HG03520 (cell line): ENCODE measurements at regions not wholly inside any gene's neighbourhood (a gene's known extent, or its start where the extent isn't known, plus 50 kb on each side); places are given as distances from the start of the nearest gene placed in this dataset.

Experiments used
- ATAC-seq: cut with Tn5 transposase; IDR thresholded peaks from one replicate; pipeline ENCODE4 v1.9.1; 2021; ENCODE audit warnings: mild to moderate bottlenecking, moderate library complexity; ENCODE audit not compliant: unreplicated experiment

DNA sequence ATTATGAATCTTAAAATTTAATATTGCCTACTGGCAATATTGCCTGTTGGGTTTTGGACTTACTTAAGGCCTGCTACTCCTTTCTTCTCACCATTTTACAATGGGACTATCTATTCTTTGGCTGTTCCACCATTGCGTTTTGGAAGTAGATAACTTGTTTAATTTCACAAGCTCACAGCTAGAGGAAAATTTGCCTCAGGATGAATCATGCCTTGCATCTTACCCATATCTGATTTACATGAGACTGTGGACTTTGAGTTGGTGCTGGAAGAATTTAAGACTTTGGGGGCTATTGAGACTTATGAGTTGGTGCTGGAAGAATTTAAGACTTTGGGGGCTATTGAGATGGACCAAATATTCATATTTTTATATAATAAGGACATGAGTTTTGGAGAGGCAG lies 662.6 kb downstream of the METTL15 start:
- no peak for ATAC-seq

DNA sequence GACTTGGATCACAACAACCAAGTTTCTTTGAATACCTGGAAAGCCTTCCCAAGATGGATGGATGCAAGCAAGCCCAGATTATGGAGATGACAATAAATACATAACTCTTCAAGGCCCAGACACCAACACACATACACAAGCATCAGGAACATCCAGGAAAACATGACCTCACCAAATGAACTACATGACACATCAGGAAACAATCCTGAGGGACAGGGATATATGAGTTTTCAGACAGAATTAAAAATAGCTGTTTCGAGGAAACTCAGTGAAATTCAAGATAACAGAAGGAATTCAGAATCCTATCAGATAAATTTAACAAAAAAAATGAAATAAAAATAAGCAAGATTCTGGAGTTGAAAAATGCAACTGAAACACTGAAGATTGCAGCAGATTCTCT lies 659.4 kb downstream of the METTL15 start:
- ATAC-seq: no peak

DNA sequence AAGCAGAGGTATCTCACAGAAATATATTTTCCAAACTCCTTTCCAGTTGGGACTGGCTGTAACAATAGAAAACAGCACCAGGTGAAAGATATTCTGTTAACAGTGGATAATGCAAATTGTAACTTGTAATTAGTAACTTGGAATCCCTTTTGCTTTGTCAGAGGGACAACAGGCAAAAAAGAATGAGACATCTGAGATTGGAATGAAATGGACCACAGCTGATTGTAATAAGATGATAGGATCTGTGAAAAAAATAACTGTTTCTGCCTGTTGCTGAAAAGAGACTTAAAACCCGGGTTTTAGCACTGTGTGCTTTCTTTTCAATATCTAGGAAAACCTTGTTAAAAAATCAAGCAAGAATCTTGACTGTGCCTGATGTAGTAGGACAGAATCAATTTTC lies 655.7 kb downstream of the METTL15 start:
- no peak for ATAC-seq

DNA sequence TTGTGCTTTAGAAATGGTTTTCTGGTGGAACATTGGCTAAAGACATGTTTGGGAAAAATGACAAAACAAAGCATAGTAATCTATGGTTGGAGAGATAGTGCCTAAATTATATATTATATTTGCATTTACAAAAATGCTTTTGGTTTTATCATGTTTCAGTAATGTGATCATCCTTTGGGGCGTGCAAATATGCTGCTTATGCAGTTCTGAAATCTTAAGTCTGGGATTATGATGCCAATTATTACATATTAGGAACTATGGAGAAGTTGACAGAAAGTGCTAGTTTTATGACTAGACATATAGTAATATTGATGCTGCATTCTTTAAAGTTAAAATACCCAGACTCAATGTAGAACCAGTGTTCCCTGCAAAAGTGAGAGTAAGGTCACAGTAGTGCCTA lies 655.0 kb downstream of the METTL15 start:
- no peak for ATAC-seq

DNA sequence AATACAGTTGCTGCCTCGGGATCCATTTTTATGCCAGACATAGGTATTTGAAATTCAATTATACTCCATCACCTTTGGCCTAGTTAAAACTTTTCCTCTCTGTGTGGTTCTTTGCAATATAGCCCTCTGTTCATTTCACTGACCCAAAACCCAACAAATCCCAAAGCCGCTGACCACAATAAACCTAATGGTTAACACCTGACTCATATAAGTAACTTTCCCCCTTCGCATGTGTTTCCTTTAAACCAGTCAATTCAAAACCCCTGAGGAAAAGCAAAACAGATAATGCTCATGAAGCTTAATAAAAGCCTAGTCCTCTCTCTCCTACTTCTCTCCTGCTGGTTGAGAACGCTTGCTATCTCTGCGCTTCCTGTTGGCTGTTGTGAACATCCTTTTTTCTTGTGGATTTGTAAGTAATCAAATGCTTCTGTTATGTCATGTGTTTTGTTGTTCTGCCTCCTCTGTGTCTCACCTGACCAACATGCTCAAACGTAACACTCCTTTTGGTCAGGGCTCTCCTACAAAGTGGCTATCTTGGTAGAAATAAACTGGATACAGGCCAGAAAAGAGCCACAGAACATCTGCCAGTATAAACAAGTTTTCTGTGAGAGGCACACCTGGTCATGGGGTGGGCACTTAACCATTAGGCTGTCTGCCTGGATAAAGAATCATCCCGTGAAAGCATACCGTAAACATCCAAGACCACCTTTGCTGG lies 652.6 kb downstream of the METTL15 start:
- no peak for ATAC-seq

DNA sequence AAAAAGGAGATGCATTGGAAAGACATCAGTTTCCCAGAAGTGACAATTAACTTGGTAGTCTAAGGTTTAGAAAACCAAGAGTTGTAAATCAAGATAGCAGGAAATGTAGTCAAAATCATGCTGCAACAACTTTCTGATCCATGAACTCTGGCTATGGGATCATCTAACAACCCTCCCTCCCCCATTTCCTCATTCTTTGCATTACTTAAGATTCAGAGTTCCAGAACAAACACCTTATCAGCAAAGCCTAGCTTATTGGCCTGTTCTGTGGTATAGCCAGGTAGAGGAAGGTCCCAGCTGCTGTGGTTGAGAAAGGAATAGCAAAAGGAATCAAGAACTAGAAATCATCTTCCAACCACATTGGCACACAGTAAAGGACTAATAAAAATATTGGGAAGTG lies 651.1 kb downstream of the METTL15 start:
- ATAC-seq: no peak

DNA sequence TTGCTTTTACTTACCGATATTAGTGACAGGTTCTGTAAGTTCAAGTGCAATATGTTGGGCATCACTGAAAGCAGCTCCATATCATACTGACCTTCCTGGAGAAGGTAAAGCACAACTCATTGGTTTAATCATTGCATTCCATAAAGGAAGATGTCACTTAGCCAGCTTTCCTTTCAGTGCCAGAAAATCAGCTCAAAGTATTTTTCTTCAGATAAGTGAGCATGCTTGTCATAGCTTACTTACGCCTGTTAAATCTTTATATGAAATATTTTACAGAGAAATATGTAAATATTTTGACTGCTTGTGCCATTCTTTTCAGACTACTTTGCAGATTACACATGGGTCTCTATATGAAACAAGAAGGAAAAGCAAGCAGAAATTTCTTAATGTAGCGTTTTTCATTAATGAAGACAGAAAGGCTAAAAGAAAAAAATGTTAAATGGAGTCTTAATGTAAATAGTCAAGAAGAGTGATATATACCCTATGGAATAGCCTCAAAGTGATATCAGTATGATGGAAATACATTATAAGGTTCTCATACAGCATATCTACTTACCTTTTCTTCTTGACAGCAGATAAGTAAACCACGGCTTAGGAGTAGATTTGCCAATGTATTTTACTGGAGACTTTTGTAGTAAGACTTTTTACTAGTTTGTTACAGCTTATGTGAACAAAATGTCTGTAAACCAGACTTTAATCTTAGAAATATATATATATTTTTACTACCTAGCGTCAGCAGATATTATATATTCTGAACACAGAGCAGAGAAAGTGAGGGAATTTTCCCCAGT lies 649.7 kb downstream of the METTL15 start:
- no peak for ATAC-seq

DNA sequence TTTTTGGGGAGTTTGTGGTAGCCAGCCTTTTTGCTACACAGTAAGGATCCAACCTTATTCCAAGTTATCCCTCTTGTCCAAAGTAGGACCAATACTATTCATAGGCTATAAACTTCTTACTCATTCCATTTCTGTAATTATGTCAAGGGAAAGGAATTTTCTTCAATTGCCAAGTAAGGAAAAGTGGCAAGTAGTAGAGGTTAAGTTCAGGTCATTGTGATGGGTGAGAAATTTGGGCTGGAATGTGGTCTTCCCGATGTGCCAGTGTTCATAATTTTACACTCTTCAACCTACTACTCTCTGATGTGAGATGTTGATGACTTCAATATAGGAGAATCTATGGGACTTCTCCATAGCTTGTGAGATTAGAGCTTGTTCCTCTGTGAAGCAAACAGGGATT lies 648.8 kb downstream of the METTL15 start:
- no peak for ATAC-seq

DNA sequence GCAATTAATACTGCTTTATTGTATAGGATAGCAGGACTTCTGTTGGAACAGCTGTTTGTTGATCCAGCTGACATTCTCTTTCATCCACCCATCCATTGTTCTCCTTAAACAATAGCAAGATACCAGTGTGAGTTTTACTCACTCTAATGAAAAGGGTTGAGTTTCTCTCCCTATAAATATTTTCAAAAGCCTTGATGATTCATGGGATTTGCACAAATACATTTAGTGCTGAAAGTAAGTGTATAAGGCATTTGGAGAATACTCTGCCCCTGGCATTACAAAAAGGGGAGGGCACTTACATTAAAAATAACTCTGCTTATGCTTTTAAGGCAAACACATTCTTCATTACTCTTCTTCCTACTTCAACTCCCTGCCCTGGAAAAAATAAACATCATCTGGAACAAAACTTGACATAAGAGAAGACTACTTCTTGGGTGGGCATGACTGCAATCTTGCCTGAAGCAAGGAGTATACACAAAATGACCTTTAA lies 634.9 kb downstream of the METTL15 start:
- no peak for ATAC-seq

DNA sequence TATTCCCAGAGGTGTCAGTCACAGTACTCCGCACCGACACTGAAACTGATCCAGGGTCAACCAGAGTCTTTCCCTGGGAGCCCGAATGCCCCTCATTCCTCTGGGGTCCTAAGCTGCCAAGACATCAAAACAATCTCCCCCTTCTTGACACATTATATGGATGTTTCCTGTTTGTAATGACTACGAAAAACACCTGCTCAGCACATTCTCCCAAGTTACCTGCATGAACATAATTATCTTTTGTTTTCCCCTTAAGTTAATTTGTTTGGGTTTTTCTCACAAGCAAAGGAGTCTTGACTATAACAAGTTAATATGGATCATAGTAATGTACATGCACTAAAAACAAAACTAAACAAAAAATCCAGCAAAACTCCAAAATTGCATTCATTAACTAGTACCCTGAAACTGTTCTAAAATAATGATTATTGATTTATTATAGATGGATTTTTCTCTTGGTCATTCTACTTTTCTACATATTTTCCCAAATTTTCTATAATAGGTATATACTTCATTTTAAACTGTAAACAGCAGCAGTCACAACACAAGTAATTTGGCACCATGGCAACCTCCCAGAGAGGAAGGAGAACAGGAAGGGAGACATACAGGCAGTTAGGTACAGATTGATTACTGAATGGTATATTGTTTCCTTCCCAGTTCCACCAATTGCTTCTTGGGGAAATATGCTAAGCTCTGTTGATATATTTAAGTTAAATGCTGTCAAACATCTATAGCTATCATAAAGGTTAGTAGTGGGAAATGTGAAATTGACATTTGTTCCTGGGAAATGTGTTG lies 631.5 kb downstream of the METTL15 start:
- ATAC-seq: no peak

DNA sequence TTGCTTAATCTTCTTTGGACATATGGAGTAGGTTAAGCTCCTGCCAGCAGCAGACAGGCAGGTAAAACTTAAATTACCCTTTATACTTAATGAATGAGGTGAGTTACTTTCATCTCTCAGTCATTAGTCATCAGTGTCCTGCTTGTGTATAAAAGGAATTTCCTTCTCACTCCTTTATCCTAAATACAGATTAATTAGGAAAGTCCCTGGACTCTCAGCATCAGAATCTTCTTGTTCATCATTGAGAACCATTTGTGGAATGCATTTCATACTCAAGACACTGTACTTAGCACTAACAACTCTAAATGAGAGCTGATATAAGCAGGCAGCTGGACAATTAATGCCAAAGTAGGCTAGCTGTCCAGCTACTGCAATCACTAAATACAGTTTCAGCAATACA lies 630.4 kb downstream of the METTL15 start:
- ATAC-seq: no peak

DNA sequence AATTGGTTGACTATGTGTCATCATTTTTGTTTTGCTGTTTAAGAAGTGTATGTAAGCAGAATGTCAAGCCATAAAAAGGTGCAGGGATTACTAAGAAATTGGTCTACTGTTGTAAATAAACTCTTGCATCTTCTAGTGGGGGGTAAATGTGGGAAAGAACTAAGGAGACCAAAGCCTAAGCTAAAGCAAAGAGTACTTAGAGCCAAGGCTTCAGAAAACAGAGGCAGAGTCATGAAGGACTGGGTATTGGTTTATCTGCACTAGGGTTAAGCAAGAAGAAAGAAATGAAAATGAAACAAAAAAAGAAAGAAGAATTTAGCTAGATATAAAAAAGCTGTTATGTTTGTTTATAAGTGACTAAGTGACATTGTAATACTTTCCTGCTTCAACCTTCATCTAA lies 628.1 kb downstream of the METTL15 start:
- no peak for ATAC-seq

DNA sequence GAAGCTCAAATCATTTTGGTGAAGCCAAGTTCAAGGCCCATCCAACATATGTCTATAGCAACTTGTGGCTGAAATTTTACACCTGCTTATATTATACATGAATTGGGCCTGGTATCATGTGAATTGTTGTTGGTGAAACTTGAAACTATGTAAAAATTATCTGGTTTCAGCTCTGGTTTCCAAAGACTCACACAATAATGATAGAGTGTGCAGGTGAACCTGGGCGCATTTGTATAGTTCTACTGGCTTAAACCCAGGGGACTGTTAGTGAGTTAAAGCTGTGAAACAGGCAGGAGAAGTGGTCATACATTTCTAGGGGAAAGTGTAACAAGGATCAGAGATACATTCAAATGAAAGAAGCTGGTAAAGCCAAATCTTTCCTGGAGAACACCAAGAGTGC lies 627.3 kb downstream of the METTL15 start:
- ATAC-seq: no peak

DNA sequence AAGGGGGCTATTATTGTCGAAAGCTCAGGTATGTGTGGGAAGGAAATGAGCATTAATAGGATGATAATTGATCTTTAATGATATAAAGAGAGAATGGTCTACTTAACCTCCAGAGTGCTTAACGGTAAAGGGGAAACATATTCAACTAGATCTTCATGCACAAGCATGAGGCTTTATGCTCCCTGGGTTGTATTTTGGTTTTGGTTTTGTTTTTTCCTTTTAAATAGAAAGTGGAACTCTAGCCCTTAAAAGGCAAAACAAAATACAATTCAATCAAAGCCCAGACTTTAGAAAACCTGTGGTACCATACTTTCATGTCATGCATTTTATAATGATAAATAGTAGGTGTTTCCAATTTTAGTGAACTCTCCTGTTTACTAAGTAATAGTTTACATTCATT lies 622.7 kb downstream of the METTL15 start:
- no peak for ATAC-seq

DNA sequence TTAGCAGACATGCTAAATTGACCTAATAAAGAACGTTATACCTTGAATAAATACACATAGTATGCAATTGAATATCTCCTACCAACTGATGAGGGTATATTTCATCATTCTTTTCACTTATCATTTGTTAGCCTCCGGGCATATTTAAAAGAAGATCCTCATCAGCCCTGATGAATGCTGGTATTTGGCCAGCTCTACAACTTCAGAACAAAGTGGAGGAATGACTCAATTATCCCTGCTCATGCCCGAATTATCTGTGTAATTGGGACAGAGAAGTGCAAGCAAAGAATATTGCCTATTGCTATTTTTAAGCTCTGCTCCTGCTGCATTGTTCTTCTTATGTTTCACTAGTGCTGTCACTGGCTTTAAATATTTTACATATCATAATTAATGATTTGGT lies 622.1 kb downstream of the METTL15 start:
- ATAC-seq: no peak

DNA sequence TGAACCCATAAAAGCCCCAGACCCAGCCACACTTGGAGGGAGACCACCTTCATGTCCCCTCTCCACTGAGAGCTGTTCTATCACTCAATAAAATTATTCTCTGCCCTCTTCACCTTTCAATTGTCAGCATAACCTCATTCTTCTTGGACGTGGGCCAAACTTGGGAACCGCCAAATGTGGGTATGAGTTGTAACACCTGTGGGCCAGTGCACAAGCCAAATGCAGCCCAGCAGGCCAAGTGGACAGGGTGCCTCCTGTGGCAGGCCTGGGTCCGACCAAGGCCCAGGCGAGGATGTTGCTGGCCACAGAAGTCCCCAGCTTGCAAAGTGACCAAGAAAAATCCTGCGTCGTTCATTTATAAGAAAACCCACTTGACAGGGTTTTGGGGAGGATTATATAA lies 621.2 kb downstream of the METTL15 start:
- ATAC-seq: no peak

DNA sequence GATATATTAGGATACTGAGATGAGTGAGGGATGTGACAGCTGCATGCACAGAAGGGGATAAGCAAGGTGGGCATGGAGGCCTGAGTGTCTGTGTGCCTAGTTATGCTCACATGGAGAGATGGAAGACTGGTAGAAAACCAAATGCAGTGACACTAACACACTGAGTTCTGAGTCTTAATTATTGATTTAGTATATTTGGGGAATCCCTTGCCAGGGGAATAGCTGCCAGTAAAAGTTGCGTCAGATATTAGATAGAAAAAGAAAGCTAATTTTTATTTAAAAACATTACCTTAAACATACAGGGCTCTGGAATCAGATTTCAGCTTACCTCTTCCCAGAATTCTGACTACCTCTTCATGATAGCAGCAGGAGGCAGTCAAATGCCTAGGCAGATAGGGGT lies 620.5 kb downstream of the METTL15 start:
- ATAC-seq: no peak

DNA sequence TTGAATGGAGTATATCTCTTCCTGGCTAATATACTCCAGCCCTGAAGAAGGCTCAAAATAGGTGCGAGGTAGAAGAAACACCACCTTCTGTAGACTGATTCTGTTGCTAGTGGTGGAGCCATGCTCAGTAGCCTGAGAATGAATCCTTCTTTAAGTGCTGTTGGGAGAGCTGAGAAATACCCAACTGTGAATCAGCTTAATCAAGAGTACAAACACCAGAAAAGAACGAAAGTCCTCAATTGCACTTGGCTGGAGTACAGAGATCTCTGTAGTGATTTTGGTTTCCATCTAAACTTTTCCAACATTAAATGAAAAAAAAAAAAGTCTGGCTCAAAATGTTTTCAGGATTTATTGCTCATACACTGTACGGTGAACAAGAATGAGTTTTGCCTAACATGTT lies 619.1 kb downstream of the METTL15 start:
- ATAC-seq: no peak

DNA sequence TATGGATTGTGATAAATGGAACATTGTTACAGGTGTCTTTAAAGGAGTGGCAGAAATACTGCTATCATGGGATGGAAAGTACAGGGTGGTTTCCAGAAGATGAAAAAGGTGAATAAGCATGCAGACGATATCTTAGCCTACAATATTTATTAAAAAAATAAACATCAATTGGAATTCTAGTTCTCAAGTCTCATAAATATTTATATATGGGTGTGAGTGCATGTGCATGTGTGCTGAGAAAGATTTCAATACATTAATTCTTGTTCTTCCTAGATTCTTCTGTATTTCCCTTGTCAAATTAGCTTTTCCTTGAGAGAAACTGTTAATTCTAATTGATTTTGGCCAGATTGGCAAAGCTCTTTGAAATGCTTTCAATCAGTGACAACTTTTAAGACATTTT lies 618.2 kb downstream of the METTL15 start:
- no peak for ATAC-seq

DNA sequence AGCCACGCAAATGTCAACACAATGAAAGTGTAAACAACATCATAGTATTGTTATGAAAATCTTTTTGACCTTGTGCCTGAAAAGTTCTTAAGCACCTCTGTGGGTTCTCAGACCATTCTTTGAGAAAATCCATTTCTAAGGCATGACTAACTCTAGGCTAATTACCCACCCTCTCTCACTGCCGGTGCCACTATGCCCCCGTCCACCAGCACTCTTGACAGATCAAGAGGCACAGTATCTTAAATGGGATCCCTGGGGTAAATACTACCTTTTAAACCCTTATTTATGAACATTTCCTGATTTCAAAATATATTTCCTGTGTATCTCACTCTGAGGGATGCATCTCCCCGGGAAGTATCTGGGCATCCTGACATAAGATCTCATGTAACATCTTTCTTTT lies 607.5 kb downstream of the METTL15 start:
- no peak for ATAC-seq

DNA sequence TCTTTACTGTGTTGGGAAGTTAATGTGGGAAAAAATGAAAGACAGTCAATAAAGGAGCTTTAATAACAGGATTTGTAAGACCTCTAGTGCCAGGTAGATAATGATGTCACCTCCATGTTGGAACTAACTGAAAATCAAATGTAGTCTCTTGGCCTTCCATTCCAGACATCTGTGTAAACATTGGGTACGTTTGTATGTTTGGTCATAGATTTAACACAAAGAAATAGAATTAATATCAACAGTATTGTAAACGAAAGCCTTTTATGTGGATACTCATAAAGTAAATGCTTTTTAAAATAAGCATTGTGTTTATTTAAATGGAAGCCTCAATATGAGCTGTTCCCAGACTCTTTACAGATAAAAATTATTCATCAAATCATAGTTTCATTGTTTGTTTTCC lies 605.7 kb downstream of the METTL15 start:
- no peak for ATAC-seq

DNA sequence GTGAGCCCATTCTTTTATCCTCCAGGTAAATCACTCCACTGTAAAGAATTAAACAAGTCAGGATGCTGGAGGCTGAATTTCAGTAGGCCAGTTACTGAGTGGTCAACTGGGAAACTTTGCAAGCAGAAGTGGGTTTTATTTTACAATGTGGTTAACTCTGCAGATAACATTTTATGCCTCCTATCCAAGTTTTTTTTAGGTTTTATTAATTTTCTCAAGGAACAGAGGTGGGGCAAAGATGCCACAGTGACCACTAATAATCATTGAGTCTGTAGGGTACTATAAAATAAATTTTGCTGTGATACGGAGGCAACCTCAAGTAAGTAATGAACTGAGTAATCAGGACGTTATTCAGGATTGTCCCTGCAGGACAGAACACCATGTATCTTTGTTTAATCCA lies 599.9 kb downstream of the METTL15 start:
- ATAC-seq: no peak
